ENCODE measurements at regions not wholly inside any gene's neighbourhood (a gene's known extent, or its start where the extent isn't known, plus 50 kb on each side); places are given as distances from the start of the nearest gene placed in this dataset.

- TF ChIP-seq OSR1 (CRISPR knock-in tag; IDR thresholded peaks at IDR 0.05) (no peak), TCF4 (CRISPR knock-in tag; IDR thresholded peaks at IDR 0.05; ENCODE audit: borderline replicate concordance) (no peak), PATZ1 (CRISPR knock-in tag; IDR thresholded peaks at IDR 0.05; ENCODE audit: borderline replicate concordance) (no peak), PPARA (CRISPR knock-in tag; IDR thresholded peaks at IDR 0.05; ENCODE audit: borderline replicate concordance) (no peak), ZNF8 (CRISPR knock-in tag; IDR thresholded peaks at IDR 0.05) (no peak), ESRRG (CRISPR knock-in tag; IDR thresholded peaks at IDR 0.05) (no peak), CSDC2 (CRISPR knock-in tag; IDR thresholded peaks at IDR 0.05) (no peak), ZC3H10 (CRISPR knock-in tag; IDR thresholded peaks at IDR 0.05) (no peak), ZFP30 (CRISPR knock-in tag; IDR thresholded peaks at IDR 0.05) (no peak), BACH2 (CRISPR knock-in tag; IDR thresholded peaks at IDR 0.05; ENCODE audit: borderline replicate concordance) (no peak), POU6F1 (CRISPR knock-in tag; IDR thresholded peaks at IDR 0.05; ENCODE audit: borderline replicate concordance, low read depth) (no peak), ZNF70 (CRISPR knock-in tag; IDR thresholded peaks at IDR 0.05) (no peak), TSHZ2 (CRISPR knock-in tag; IDR thresholded peaks at IDR 0.05) (no peak)
- no peak for ATAC-seq
Measured at GRCh38 chr6:45786355-45786781, 229.3 kb downstream of the CLIC5 start.

- no peak for ATAC-seq
- TF ChIP-seq ZNF565 (CRISPR knock-in tag; conservative IDR thresholded peaks at IDR 0.05; ENCODE audit: low read depth): no peak
- no peak for TF ChIP-seq POU6F1 (CRISPR knock-in tag; IDR thresholded peaks at IDR 0.05; ENCODE audit: borderline replicate concordance, low read depth)
- no peak for TF ChIP-seq TOX (CRISPR knock-in tag; IDR thresholded peaks at IDR 0.05; ENCODE audit: borderline replicate concordance)
- no peak for TF ChIP-seq PATZ1 (CRISPR knock-in tag; IDR thresholded peaks at IDR 0.05; ENCODE audit: borderline replicate concordance)
- TF ChIP-seq ARNTL (CRISPR knock-in tag; IDR thresholded peaks at IDR 0.05; ENCODE audit: borderline replicate concordance, low read depth): no peak
- no peak for TF ChIP-seq TCF4 (CRISPR knock-in tag; IDR thresholded peaks at IDR 0.05; ENCODE audit: borderline replicate concordance)
- TF ChIP-seq ZFP30 (CRISPR knock-in tag; IDR thresholded peaks at IDR 0.05): no peak
- TF ChIP-seq OSR1 (CRISPR knock-in tag; IDR thresholded peaks at IDR 0.05): no peak
Measured at GRCh38 chr6:45784250-45784649, 231.4 kb downstream of the CLIC5 start.

- TF ChIP-seq GLIS3 (CRISPR knock-in tag; IDR thresholded peaks at IDR 0.05) (no peak), CSRNP3 (CRISPR knock-in tag; IDR thresholded peaks at IDR 0.05) (no peak), ARNTL (CRISPR knock-in tag; IDR thresholded peaks at IDR 0.05; ENCODE audit: borderline replicate concordance, low read depth) (no peak), CSDC2 (CRISPR knock-in tag; IDR thresholded peaks at IDR 0.05) (no peak), RARB (CRISPR knock-in tag; IDR thresholded peaks at IDR 0.05) (no peak), TOX (CRISPR knock-in tag; IDR thresholded peaks at IDR 0.05; ENCODE audit: borderline replicate concordance) (no peak), ZC3H10 (CRISPR knock-in tag; IDR thresholded peaks at IDR 0.05) (no peak), OSR1 (CRISPR knock-in tag; IDR thresholded peaks at IDR 0.05) (no peak), ESRRG (CRISPR knock-in tag; IDR thresholded peaks at IDR 0.05) (no peak), POU6F1 (CRISPR knock-in tag; IDR thresholded peaks at IDR 0.05; ENCODE audit: borderline replicate concordance, low read depth) (no peak), ZNF70 (CRISPR knock-in tag; IDR thresholded peaks at IDR 0.05) (no peak), ZNF565 (CRISPR knock-in tag; conservative IDR thresholded peaks at IDR 0.05; ENCODE audit: low read depth) (no peak)
- ATAC-seq: no peak
Measured at GRCh38 chr6:45783716-45784115, 231.9 kb downstream of the CLIC5 start.

Measured in SK-N-SH treated with all-trans-retinoic acid at 6 μM for 48 hours (cell line).